GM21717 (cell line): ENCODE measurements at regions not wholly inside any gene's neighbourhood (a gene's known extent, or its start where the extent isn't known, plus 50 kb on each side); places are given as distances from the start of the nearest gene placed in this dataset.

ENCODE experiments used
- ATAC-seq: cut with Tn5 transposase; IDR thresholded peaks from one replicate; pipeline ENCODE4 v1.9.1; 2021; ENCODE audit warnings: mild to moderate bottlenecking, moderate library complexity; ENCODE audit not compliant: unreplicated experiment

DNA sequence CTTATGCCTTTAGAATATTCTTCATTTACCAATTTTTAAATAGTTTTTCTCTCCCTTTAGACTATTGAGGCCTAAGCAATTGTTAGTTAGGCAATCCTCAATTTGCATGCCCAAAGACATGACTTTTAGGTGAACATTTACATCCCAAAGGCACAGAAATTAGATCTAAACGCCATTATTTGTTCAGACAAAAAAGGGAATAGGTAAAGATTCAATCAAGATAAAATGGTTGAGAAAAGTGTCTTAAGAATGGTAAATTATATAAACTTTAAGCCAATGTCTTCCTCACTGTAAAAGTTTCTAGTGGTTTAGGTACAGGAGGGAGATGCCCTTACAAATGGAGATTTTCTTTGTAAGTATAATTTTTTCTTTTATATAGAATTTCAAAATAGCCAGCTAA lies 50.2 kb upstream of the MME start:
- no peak for ATAC-seq

- no peak for ATAC-seq
Observed at GRCh38 chr3:155026999-155027591, 53.0 kb upstream of the MME start.

- no peak for ATAC-seq
Observed at GRCh38 chr3:155024006-155024638, 56.0 kb upstream of the MME start.

DNA sequence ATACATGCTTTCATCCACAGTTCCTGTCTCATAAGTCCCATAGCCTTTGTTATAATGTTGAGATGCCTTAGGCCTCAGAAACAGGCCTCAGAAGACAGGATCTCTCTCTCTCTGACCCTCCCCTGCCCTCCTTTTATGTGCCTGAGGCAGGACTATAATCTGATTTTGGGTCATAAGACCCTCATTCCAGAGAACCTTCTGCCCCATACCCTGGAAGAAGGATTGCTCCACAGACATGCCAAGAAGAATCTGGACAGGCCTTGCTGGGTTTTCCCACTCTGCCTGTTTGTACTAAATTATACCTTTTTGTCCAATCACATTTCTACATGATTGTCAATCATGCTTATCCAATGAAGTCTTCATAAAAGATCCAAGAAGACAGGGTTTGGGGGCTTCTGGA lies 57.2 kb upstream of the MME start:
- no peak for ATAC-seq

GRCh38 chr3:155019575-155019974 lies 60.5 kb upstream of the MME start:
- ATAC-seq, result no peak

DNA sequence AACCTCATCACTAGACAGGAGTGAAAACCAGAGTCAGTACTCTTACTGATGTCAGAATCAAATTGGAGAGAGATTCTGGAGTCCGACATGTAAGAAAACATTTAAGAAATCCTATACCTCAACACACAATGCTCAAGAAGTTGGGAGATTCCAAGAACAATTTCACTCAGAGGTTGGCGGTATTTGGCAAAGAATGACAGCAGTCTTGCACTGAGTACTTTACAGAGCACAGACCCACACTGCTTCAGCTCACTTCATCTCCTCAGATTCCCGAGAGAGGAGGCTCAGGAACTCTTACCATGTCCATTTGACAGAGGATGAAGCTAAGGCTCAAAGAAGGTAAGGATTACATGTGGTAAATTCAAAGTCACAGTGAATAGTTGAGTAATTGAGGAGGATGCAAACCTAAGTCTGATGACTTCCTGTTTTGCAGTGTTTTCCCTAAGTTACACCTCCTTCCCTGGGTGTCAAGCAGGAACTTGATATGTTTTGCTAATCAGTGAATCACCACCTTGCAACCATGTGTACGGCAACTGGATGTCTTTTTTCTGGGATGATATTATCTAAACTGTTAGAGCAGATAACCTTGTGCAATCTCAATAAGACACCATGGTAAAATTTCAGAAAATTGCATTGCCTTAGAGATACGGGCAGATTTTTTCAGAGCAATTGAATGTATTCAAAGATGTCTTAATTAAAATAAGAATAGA lies 61.3 kb upstream of the MME start:
- ATAC-seq, result no peak

- ATAC-seq, result no peak
Observed at GRCh38 chr3:155015776-155016436, 64.2 kb upstream of the MME start.

GRCh38 chr3:155014953-155015352 lies 65.2 kb upstream of the MME start:
- no peak for ATAC-seq

DNA sequence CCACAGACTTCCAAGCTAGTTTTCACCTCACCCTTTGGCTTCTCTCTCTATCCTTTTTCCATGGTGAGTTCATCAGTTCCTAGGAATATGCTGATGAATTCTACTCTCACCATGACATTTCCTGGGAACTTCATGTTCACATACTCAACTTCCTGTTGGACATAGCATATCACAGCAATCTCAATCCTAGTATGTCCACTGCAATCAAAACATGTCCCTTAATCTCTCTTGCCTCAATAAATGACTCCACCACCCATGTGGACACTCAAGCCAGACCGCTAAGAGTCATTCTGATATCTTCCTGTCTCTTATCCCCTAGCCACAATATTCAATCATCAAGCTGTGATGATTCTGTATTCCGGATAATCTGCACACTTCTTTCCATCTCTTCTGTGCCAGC lies 66.7 kb upstream of the MME start:
- no peak for ATAC-seq

GRCh38 chr3:155012584-155012983 lies 67.5 kb upstream of the MME start:
- ATAC-seq, result no peak

DNA sequence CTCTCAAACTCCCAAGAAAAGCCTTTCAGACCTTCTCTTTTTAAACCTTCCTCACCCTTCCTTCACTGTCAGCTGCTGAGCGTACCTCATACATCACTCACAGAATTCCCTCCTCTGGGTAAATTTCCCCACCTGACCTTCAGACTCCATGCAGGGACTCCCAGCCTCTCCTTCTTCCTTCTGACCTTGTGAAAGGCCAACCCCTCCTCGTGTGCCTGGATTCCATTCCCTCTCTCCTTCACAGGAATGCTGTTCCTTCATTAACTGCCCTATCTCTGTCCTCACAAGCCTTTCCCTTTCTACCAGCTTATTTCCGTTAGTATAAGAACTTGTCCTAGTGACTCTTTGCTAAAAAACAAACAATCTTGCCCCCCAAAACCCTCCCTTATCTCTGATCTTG lies 69.7 kb upstream of the MME start:
- no peak for ATAC-seq

DNA sequence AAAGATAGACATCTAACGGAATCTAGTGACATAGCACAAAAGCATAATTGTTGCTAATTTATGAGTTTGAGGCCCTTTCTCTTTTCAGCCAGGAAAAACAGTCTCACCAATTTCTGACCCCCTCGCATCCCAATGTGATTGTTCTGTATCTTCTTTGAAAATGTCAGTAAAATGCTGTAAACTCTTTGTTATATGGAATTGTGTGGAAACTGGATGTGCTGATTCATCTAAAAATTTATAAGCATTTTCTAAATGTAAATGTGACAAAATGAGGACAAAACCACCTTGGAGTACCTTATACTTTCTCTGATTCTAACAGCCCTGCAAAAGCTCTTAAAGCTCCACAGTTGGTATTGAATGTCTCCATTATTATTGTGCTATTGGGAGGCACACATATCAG lies 70.9 kb upstream of the MME start:
- ATAC-seq, result no peak

GRCh38 chr3:155007729-155008128 lies 72.4 kb upstream of the MME start:
- no peak for ATAC-seq

DNA sequence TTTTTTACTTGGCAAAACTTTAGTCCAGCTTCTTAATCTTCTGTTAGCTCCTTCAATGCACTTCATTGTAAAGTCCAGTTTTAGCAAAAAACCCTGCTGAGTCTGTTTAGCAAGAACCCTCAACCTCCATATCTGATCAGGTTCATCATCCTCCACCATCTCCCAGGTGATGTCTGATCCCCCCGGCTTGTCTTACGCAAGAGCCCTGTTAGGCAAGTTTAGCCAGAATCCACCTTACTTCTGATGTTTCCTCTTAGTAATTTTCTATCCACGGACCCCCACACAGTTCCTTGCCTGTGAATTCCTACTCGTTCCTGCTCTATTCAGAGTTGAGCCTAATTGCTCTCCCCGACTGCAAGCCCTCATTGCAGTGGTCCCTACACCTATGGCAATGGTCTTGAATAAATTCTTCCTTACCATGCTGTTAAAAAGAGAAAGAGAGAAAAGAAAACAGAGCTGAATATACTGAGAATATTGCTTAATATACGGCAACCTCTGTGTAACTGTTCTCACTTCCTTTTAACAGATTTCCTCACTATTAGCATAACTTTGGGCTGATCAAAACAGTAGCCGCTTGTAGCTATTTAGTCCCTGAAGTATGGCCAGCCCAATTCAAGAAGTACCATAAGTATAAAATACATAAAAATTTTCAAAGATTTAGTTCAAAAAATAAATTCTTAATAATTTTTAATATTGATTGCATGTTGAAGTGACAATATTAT lies 78.7 kb upstream of the MME start:
- ATAC-seq, result no peak

GRCh38 chr3:154992655-154993054 lies 87.5 kb upstream of the MME start:
- no peak for ATAC-seq

GRCh38 chr3:154990543-154990942 lies 89.6 kb upstream of the MME start:
- no peak for ATAC-seq

GRCh38 chr3:154987846-154988245 lies 92.3 kb upstream of the MME start:
- no peak for ATAC-seq

DNA sequence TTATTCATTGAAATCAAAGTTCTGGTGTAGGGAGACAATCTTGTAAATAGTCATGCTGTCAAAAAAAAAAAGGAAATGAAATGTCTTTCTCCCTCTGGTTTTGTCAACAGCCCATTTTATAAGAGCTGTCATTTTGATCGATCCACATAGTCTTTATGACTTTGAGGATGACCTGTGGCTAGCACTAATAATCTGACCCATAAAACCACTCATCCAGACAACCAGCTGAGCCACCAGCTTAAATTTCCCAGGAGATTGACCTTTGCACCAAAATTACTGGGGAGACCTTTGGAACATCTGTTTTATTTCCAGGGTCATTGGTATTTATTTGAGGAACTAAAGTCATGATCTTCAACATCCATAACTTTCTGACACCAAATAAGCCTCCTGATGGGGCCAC lies 98.5 kb upstream of the MME start:
- ATAC-seq, result no peak

DNA sequence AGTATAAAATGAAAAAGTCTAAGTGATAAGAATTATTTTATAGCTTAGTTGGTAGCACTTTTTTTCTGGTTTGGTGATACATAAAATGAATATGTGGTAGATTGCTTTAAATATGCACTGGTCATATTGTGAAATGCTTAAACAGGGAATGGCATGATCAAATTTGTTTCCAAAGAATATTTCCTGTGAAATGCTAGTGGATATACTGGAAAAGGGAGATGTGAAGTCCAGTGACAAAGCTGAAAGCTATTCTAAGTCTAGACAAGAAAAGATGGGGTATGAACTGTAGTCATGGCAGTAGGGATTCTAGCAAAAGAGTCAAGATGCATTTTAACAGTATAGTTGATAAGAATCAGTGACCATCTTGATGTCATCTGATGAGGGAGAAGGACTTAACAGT lies 98.9 kb upstream of the MME start:
- ATAC-seq, result no peak

DNA sequence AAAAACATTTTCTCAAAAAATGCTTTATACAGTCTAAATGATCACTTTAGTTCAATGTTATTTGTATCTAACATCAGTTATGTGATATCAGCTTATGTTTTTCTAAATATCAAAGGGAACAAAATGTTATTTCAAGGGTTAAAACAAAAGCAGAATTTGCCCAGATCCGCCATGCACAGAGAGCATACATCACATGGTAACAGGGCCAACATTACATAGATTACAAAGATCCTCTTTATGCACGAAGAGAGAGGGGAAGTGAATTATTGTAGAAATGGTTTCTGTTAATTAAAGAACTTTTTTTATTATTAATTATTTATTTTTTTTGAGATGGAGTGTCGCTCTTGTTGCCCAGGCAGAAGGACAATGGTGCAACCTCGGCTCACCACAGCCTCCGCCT lies 100.8 kb upstream of the MME start:
- no peak for ATAC-seq

- no peak for ATAC-seq
Observed at GRCh38 chr3:154977666-154978065, 102.5 kb upstream of the MME start.
